Esophagus muscularis mucosa (tissue), 4 donors: ENCODE measurements at regions not wholly inside any gene's neighbourhood (a gene's known extent, or its start where the extent isn't known, plus 50 kb on each side); places are given as distances from the start of the nearest gene placed in this dataset.

Source experiments
- DNase-seq: peaks from one replicate; pipeline ENCODE4 v3.0.0-alpha.2; 2017; ENCODE audit errors: extremely low spot score
- H3K27ac ChIP-seq, 4 donors: fragments of 200-600 bp; sonication (generic); replicated peaks in 1 of 4; 1 replicate in 3 of 4; 2 replicates in 1 of 4; pipeline ENCODE4 v1.5.1; 2016 to 2019; ENCODE audit warnings: mild to moderate bottlenecking in 1 of 4
- H3K27me3 ChIP-seq, 4 donors: fragments of 200-600 bp; sonication (generic); one replicate each; pipeline versions ENCODE4 v1.5.1 to v1.6.0; 2016 to 2019
- H3K36me3 ChIP-seq, 4 donors: fragments of 200-600 bp; sonication (generic); one replicate each; pipeline ENCODE4 v1.5.1; 2016 to 2019
- H3K4me1 ChIP-seq, 4 donors: fragments of 200-600 bp; sonication (generic); one replicate each; pipeline ENCODE4 v1.5.1; 2016 to 2019
- H3K4me3 ChIP-seq, 4 donors: fragments of 200-600 bp; sonication (generic); 1 replicate in 2 of 4; 2 replicates in 2 of 4; pipeline ENCODE4 v1.5.1; 2016 to 2019; ENCODE audit warnings: mild to moderate bottlenecking in 4 of 4, moderate library complexity in 1 of 4
- H3K9me3 ChIP-seq, 4 donors: fragments of 200-600 bp; sonication (generic); 1 replicate in 3 of 4; 2 replicates in 1 of 4; pipeline ENCODE4 v1.5.1; 2016 to 2019
- EP300 ChIP-seq: sonication (generic); formaldehyde crosslinking; IDR thresholded peaks from one replicate; pipeline ENCODE4 v1.6.1; 2017; ENCODE audit warnings: antibody characterized with exemption
- POLR2A ChIP-seq: fragments of 450-650 bp; IDR thresholded peaks from one replicate; pipeline ENCODE4 v1.6.1; 2017; ENCODE audit warnings: antibody characterized with exemption, moderate library complexity, mild to moderate bottlenecking, low read depth
- POLR2AphosphoS5 ChIP-seq, 2 donors: sonication (generic); formaldehyde crosslinking; IDR thresholded peaks; one replicate each; pipeline ENCODE4 v1.6.1; 2017; ENCODE audit warnings: antibody characterized with exemption in 2 of 2
- WGBS: methylation state at CpG from one replicate; pipeline ENCODE4 v1.1.5; 2018; 5-methylcytosine and 5-hydroxymethylcytosine counted together
- intact Hi-C: fragments of 100-400 bp; cut with DNase I; formaldehyde crosslinking; loops from one replicate; pipeline ENCODE4 v1.15.1; 2023
- TF ChIP-seq, protein P1 (sequence below), 3 experiments: fragments of 200-600 bp in 2 of 3; fragments of 450-650 bp in 1 of 3; sonication (generic) in 2 of 3; IDR thresholded peaks; one replicate each; pipeline ENCODE4 v1.5.1; 2017 to 2019; ENCODE audit warnings: antibody characterized with exemption in 3 of 3, mild to moderate bottlenecking in 2 of 3, moderate library complexity in 1 of 3

DNA sequence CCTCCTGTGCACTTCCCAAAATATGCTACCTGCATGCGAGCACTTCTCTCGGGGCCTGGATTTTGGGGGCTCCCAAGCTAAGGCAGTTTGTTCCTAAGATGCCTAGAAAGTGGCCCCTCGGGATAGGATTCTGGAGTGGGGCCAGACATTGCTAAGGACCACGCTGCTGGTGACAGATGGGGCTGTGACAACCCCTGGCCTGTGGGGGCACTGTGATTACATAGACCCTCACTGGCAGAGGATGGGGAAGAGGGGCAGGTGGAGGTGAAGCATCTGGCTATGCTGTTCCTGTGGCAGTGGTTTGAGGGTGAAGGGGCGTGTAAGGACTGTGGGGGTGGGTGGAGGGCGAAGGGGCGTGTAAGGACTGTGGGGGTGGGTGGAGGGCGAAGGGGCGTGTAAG lies 128.4 kb downstream of the ENGASE start:
- DNase-seq: no peak
- no peaks in the 10 kb centered on the region for H3K36me3 ChIP-seq
- intact Hi-C loops: no loop called here
- WGBS: 71% methylated on average over 9 of the region's 9 CpGs
- H3K27me3 ChIP-seq: peaks cover 0 to 63% (median 0%) of the 10 kb centered on the region in 4 donors
- H3K27ac ChIP-seq: no peak overlapping the region
- H3K4me3 ChIP-seq: no peak overlapping the region
- no peaks in the 10 kb centered on the region for H3K9me3 ChIP-seq
- TF ChIP-seq POLR2AphosphoS5 (IDR thresholded peaks at IDR 0.05) (no peak), EP300 (no peak), POLR2A (no peak)
- TF ChIP-seq, protein P1, sequence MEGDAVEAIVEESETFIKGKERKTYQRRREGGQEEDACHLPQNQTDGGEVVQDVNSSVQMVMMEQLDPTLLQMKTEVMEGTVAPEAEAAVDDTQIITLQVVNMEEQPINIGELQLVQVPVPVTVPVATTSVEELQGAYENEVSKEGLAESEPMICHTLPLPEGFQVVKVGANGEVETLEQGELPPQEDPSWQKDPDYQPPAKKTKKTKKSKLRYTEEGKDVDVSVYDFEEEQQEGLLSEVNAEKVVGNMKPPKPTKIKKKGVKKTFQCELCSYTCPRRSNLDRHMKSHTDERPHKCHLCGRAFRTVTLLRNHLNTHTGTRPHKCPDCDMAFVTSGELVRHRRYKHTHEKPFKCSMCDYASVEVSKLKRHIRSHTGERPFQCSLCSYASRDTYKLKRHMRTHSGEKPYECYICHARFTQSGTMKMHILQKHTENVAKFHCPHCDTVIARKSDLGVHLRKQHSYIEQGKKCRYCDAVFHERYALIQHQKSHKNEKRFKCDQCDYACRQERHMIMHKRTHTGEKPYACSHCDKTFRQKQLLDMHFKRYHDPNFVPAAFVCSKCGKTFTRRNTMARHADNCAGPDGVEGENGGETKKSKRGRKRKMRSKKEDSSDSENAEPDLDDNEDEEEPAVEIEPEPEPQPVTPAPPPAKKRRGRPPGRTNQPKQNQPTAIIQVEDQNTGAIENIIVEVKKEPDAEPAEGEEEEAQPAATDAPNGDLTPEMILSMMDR (IDR thresholded peaks at IDR 0.05): no peak
- H3K4me1 ChIP-seq: no peaks in the 10 kb centered on the region

DNA sequence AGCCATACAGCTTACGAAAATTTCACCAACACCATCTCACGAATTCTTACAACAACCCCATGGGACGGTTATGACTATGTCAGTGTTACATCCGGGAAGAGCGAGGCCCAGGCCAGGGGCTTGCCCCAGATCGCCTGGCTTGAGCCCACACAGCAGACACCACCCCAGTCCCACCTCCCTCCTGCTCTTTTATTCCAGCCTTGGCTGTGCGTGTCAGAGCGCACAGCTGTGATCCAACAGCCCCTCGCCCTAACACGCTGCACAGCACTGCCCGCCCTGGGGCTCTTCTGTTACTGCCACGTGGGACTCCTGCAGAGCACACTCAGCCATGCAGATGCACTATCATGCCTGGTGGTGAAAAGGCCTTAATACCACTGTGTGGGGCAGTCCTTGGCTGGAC lies 127.9 kb downstream of the ENGASE start:
- intact Hi-C loops: no loop called here
- no peak for DNase-seq

DNA sequence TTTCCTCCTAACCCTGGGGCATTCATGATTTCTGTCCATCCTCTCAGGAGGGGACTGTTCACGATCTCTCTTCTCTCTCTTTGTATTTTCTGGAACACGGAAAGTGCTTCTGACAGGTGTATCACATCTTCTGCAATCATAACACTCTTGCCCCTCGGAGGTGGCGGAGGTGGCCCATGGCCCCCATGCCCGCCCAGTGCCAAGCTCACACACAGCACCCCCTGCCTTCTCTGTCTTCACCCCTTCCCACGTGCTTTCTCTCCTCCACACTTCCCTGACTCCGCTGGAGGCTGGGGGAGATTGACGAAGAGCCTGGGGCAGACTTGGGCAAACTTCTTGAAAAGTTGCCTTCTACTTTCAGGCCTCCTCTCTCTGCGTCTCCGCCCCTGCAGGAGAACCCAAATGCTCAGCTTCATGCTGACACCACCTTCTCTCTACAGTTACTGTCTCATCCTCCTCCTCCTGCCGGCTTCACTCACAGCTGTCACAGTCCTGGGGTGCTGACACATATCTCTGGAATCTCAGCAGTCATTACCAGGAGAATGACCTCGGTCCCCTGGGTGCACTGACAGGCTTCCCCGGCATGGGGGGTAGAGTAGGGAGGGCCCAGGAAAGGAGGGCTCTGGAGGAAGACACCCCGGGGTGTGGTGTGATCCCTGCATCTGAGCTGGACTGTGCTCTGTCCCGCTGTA lies 127.1 kb downstream of the ENGASE start:
- peaks cover 0 to 73% (median 0%) of the 10 kb centered on the region in 4 donors for H3K27me3 ChIP-seq
- intact Hi-C loops: no loop called here
- TF ChIP-seq, protein P1 (IDR thresholded peaks at IDR 0.05): no peak
- TF ChIP-seq POLR2AphosphoS5 (IDR thresholded peaks at IDR 0.05) (no peak), EP300 (no peak), POLR2A (no peak)

More for the DNA sequence above, 127.9 kb downstream of the ENGASE start:
- Histone ChIP-seq H3K4me1 (no peaks in the 10 kb centered on the region), H3K27me3 (peaks cover 0 to 68% (median 0%) of the 10 kb centered on the region in 4 donors), H3K9me3 (no peaks in the 10 kb centered on the region), H3K4me3 (no peak overlapping the region), H3K36me3 (no peaks in the 10 kb centered on the region), H3K27ac (no peak overlapping the region)
- 58% methylated on average over 7 of the region's 12 CpGs for WGBS
- TF ChIP-seq POLR2A (no peak), POLR2AphosphoS5 (IDR thresholded peaks at IDR 0.05) (no peak), EP300 (no peak)
- TF ChIP-seq, protein P1 (IDR thresholded peaks at IDR 0.05): no peak

DNA sequence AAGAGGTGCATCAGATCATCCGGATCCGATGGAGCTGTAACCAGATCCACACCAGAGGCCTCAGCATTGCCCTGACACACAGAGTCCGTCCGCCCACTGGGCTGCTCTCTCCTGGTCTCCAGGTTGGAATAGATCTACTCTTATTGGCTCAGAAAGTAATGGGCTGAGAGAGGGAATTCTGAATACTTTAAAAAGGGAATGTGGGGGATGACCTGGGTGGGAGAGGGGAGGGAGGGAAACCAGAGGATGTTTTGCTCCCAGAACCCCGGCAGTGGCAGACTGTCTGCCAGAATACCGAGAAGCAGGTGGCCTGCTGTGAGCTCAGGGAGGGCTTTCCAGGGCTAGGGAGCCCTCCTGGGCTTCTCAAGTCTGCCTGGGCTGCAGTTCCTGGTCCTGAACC lies 126.5 kb downstream of the ENGASE start:
- no peaks in the 10 kb centered on the region for H3K36me3 ChIP-seq
- no peak for DNase-seq
- no peak overlapping the region for H3K4me3 ChIP-seq
- intact Hi-C loops: no loop called here
- 39% methylated on average over 6 of the region's 6 CpGs for WGBS
- no peaks in the 10 kb centered on the region for H3K4me1 ChIP-seq
- H3K27ac ChIP-seq: no peak overlapping the region
- no peak for TF ChIP-seq POLR2A
- TF ChIP-seq EP300: no peak
- TF ChIP-seq, protein P1 (IDR thresholded peaks at IDR 0.05): no peak
- no peak for TF ChIP-seq POLR2AphosphoS5 (IDR thresholded peaks at IDR 0.05)
- H3K27me3 ChIP-seq: peaks cover 0 to 75% (median 0%) of the 10 kb centered on the region in 4 donors
- H3K9me3 ChIP-seq: no peaks in the 10 kb centered on the region

More for the DNA sequence above, 127.1 kb downstream of the ENGASE start:
- Histone ChIP-seq H3K9me3 (no peaks in the 10 kb centered on the region), H3K36me3 (no peaks in the 10 kb centered on the region), H3K4me1 (no peaks in the 10 kb centered on the region), H3K27ac (no peak overlapping the region), H3K4me3 (no peak overlapping the region)
- WGBS: 47% methylated on average over 14 of the region's 15 CpGs
- DNase-seq: no peak

DNA sequence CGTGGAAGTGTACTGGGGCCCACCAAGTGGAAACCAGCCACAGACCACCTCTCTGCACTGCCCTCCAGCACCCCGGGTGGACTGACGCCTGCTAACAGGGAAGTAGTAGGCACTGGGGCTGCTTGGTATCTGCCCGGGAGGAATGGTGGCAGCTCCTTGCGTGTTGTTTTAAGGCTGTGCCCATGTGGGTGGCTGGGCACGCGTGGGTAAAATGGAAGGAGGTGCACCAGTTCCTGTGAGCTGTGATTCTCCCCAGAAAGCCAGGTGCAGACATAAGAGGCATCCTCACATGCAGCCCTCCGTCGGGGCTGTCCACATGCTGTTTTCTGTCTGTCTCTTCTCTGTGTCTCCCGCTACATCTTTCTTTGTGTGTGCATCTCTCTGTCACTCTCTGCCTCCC lies 122.3 kb downstream of the ENGASE start:
- Histone ChIP-seq H3K4me3 (no peak overlapping the region), H3K36me3 (no peaks in the 10 kb centered on the region), H3K27ac (no peak overlapping the region), H3K4me1 (no peaks in the 10 kb centered on the region), H3K9me3 (no peaks in the 10 kb centered on the region), H3K27me3 (peaks cover 0 to 81% (median 4%) of the 10 kb centered on the region in 4 donors)
- intact Hi-C loops: no loop called here
- no peak for DNase-seq
- 81% methylated on average over 7 of the region's 10 CpGs for WGBS
- TF ChIP-seq, protein P1 (IDR thresholded peaks at IDR 0.05): no peak
- TF ChIP-seq POLR2AphosphoS5 (IDR thresholded peaks at IDR 0.05) (no peak), POLR2A (no peak)
